ENCODE measurements at regions not wholly inside any gene's neighbourhood (a gene's known extent, or its start where the extent isn't known, plus 50 kb on each side); places are given as distances from the start of the nearest gene placed in this dataset.

GRCh38 chr1:29531596-29531995 is 295.3 kb downstream of the PTPRU start:
- TF ChIP-seq, protein P1, sequence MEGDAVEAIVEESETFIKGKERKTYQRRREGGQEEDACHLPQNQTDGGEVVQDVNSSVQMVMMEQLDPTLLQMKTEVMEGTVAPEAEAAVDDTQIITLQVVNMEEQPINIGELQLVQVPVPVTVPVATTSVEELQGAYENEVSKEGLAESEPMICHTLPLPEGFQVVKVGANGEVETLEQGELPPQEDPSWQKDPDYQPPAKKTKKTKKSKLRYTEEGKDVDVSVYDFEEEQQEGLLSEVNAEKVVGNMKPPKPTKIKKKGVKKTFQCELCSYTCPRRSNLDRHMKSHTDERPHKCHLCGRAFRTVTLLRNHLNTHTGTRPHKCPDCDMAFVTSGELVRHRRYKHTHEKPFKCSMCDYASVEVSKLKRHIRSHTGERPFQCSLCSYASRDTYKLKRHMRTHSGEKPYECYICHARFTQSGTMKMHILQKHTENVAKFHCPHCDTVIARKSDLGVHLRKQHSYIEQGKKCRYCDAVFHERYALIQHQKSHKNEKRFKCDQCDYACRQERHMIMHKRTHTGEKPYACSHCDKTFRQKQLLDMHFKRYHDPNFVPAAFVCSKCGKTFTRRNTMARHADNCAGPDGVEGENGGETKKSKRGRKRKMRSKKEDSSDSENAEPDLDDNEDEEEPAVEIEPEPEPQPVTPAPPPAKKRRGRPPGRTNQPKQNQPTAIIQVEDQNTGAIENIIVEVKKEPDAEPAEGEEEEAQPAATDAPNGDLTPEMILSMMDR (IDR thresholded peaks at IDR 0.05) = no peak
- TF ChIP-seq POLR2A (IDR thresholded peaks at IDR 0.05) (no peak), POLR2AphosphoS5 (IDR thresholded peaks at IDR 0.05) (no peak)
